22Rv1 (cell line): ENCODE measurements at regions not wholly inside any gene's neighbourhood (a gene's known extent, or its start where the extent isn't known, plus 50 kb on each side); places are given as distances from the start of the nearest gene placed in this dataset.

Experiments
- CTCF ChIP-seq: fragments of 450-650 bp; IDR thresholded peaks from 2 replicates; pipeline ENCODE4 v1.5.1; 2017; ENCODE audit warnings: mild to moderate bottlenecking
- ZFX ChIP-seq: fragments of 450-650 bp; IDR thresholded peaks from 2 replicates; pipeline ENCODE4 v1.6.1; 2017; ENCODE audit warnings: antibody characterized with exemption, borderline replicate concordance

- TF ChIP-seq CTCF (no peak), ZFX (no peak)
Measured at GRCh38 chr2:226464380-226464779, 335.2 kb downstream of the IRS1 start.
